Transverse colon (tissue), 4 donors: ENCODE measurements at regions not wholly inside any gene's neighbourhood (a gene's known extent, or its start where the extent isn't known, plus 50 kb on each side); places are given as distances from the start of the nearest gene placed in this dataset.

ENCODE experiments used
- DNase-seq: peaks from one replicate; pipeline ENCODE4 v3.0.0-alpha.2; 2019
- H3K27ac ChIP-seq, 4 donors: fragments of 200-600 bp; sonication (generic); 2 replicates each; pipeline ENCODE4 v1.5.1; 2016 to 2018; ENCODE audit warnings: inconsistent platforms in 4 of 4
- H3K27me3 ChIP-seq: fragments of 200-600 bp; sonication (generic); 2 replicates; pipeline ENCODE4 v1.5.1; 2017; ENCODE audit warnings: inconsistent platforms
- H3K36me3 ChIP-seq, 4 donors: fragments of 200-600 bp; sonication (generic); 2 replicates each; pipeline ENCODE4 v1.5.1; 2017 to 2019; ENCODE audit warnings: inconsistent platforms in 4 of 4
- H3K4me1 ChIP-seq, 4 donors: fragments of 200-600 bp; sonication (generic); 2 replicates each; pipeline ENCODE4 v1.5.1; 2017 to 2020; ENCODE audit warnings: inconsistent platforms in 4 of 4
- H3K4me3 ChIP-seq, 4 donors: fragments of 200-600 bp; sonication (generic); 1 replicate in 1 of 4; 2 replicates in 3 of 4; pipeline versions ENCODE4 v1.5.1 to v1.6.1; 2017 to 2019; ENCODE audit warnings: inconsistent platforms in 4 of 4
- H3K9me3 ChIP-seq, 2 donors: fragments of 200-600 bp; sonication (generic); 2 replicates each; pipeline ENCODE4 v1.5.1; 2017 to 2019; ENCODE audit warnings: inconsistent platforms in 2 of 2
- EP300 ChIP-seq: sonication (generic); formaldehyde crosslinking; IDR thresholded peaks from one replicate; pipeline ENCODE4 v1.6.1; 2017; ENCODE audit warnings: antibody characterized with exemption, low read depth
- POLR2A ChIP-seq: fragments of 450-650 bp; IDR thresholded peaks from one replicate; pipeline ENCODE4 v1.6.1; 2016; ENCODE audit warnings: antibody characterized with exemption, mild to moderate bottlenecking, moderate library complexity
- POLR2AphosphoS5 ChIP-seq, 3 donors: sonication (generic); formaldehyde crosslinking; IDR thresholded peaks; one replicate each; pipeline ENCODE4 v1.6.1; 2016; ENCODE audit warnings: antibody characterized with exemption in 3 of 3
- WGBS, 2 donors: methylation state at CpG; one replicate each; pipeline ENCODE4 v1.1.5; 2018; ENCODE audit warnings: low coverage in 1 of 2; 5-methylcytosine and 5-hydroxymethylcytosine counted together
- in situ Hi-C, 4 donors: fragments of 200-750 bp; cut with MboI; loops; one replicate each; pipeline versions ENCODE4 v1.15.0 to v1.15.1; 2017; ENCODE audit warnings: low sequenced_read_pairs in 3 of 4, low pct_ligation_motif_present in 1 of 4, low pct_unique_long_range_greater_than_20kb in 1 of 4
- intact Hi-C: fragments of 100-400 bp; cut with DNase I; formaldehyde crosslinking; loops from one replicate; pipeline ENCODE4 v1.15.1; 2023; ENCODE audit warnings: low total_unique reads
- TF ChIP-seq, protein P1 (sequence below), 5 experiments: fragments of 200-600 bp in 3 of 5; fragments of 450-650 bp in 2 of 5; sonication (generic) in 3 of 5; IDR thresholded peaks; 1 replicate in 2 of 5; 2 replicates in 3 of 5; pipeline ENCODE4 v1.5.1; 2016 to 2017; ENCODE audit warnings: antibody characterized with exemption in 5 of 5, inconsistent platforms in 3 of 5, mild to moderate bottlenecking in 2 of 5, moderate library complexity in 1 of 5

- in situ Hi-C loops, result no loop called here
- WGBS, 2 donors, result 72 to 82% methylated on average over 4 of the region's 4 CpGs
These were observed 1115.5 kb downstream of the TAF11L14 start for GRCh38 chr5:18749763-18750162.

GRCh38 chr5:18752317-18752716, 1118.1 kb downstream of the TAF11L14 start:
- Histone ChIP-seq H3K36me3 (no peaks in the 10 kb centered on the region), H3K4me3 (no peak overlapping the region), H3K27ac (no peak overlapping the region), H3K9me3 (no peaks in the 10 kb centered on the region), H3K27me3 (no peaks in the 10 kb centered on the region), H3K4me1 (no peaks in the 10 kb centered on the region)
- WGBS, 2 donors, result 64 to 65% methylated on average over 1 of the region's 1 CpG
- intact Hi-C loops, result no loop called here
- no peak for TF ChIP-seq EP300
- TF ChIP-seq, protein P1, sequence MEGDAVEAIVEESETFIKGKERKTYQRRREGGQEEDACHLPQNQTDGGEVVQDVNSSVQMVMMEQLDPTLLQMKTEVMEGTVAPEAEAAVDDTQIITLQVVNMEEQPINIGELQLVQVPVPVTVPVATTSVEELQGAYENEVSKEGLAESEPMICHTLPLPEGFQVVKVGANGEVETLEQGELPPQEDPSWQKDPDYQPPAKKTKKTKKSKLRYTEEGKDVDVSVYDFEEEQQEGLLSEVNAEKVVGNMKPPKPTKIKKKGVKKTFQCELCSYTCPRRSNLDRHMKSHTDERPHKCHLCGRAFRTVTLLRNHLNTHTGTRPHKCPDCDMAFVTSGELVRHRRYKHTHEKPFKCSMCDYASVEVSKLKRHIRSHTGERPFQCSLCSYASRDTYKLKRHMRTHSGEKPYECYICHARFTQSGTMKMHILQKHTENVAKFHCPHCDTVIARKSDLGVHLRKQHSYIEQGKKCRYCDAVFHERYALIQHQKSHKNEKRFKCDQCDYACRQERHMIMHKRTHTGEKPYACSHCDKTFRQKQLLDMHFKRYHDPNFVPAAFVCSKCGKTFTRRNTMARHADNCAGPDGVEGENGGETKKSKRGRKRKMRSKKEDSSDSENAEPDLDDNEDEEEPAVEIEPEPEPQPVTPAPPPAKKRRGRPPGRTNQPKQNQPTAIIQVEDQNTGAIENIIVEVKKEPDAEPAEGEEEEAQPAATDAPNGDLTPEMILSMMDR (IDR thresholded peaks at IDR 0.05), result no peak
- TF ChIP-seq POLR2A, result no peak
- no peak for TF ChIP-seq POLR2AphosphoS5 (IDR thresholded peaks at IDR 0.05)
- in situ Hi-C loops, result no loop called here
- DNase-seq, result no peak

More at GRCh38 chr5:18749763-18750162, 1115.5 kb downstream of the TAF11L14 start:
- peaks cover 0 to 7% (median 0%) of the 10 kb centered on the region in 4 donors for H3K4me1 ChIP-seq
- no peaks in the 10 kb centered on the region for H3K27me3 ChIP-seq
- H3K9me3 ChIP-seq, result no peaks in the 10 kb centered on the region
- H3K36me3 ChIP-seq, result no peaks in the 10 kb centered on the region
- TF ChIP-seq POLR2AphosphoS5 (IDR thresholded peaks at IDR 0.05) (no peak), EP300 (no peak), POLR2A (no peak)
- TF ChIP-seq, protein P1 (IDR thresholded peaks at IDR 0.05), result no peak
- H3K4me3 ChIP-seq, result no peak overlapping the region
- DNase-seq, result no peak
- intact Hi-C loops, result no loop called here
- H3K27ac ChIP-seq, result no peak overlapping the region

GRCh38 chr5:18754201-18754600, 1119.9 kb downstream of the TAF11L14 start:
- Histone ChIP-seq H3K36me3 (no peaks in the 10 kb centered on the region), H3K27me3 (no peaks in the 10 kb centered on the region), H3K27ac (no peak overlapping the region), H3K9me3 (no peaks in the 10 kb centered on the region), H3K4me3 (no peak overlapping the region), H3K4me1 (no peaks in the 10 kb centered on the region)
- 90 to 100% methylated on average over 2 to 3 of the region's 3 CpGs for WGBS, 2 donors
- in situ Hi-C loops, result no loop called here
- TF ChIP-seq POLR2A, result no peak
- TF ChIP-seq, protein P1 (IDR thresholded peaks at IDR 0.05), result no peak
- TF ChIP-seq EP300, result no peak
- no peak for TF ChIP-seq POLR2AphosphoS5 (IDR thresholded peaks at IDR 0.05)
- intact Hi-C loops, result no loop called here
- DNase-seq, result no peak

DNA sequence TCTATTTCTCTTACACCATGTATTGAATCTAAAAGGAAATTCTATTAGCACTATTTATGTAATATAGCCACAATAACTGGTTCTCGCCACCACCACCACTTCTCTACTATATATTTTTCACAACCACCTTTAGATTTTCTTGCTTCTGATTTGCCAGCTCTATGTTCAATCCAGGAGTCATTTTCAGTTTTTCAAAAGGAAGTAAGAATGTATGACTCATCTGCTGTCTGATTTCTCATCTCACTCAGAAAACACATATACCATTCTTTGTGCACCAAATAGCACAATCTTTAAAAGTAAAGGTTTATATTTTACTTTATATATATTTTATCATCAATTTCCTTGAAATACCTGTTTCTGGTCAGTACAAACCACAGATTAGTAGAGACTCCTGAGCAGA, 1127.5 kb downstream of the TAF11L14 start:
- intact Hi-C loops, result no loop called here
- no peak for TF ChIP-seq EP300
- Histone ChIP-seq H3K27me3 (no peaks in the 10 kb centered on the region), H3K4me3 (no peak overlapping the region), H3K36me3 (no peaks in the 10 kb centered on the region), H3K27ac (no peak overlapping the region), H3K9me3 (no peaks in the 10 kb centered on the region), H3K4me1 (no peaks in the 10 kb centered on the region)
- DNase-seq, result no peak
- in situ Hi-C loops, result no loop called here
- 62 to 74% methylated on average over 1 of the region's 1 CpG for WGBS, 2 donors

DNA sequence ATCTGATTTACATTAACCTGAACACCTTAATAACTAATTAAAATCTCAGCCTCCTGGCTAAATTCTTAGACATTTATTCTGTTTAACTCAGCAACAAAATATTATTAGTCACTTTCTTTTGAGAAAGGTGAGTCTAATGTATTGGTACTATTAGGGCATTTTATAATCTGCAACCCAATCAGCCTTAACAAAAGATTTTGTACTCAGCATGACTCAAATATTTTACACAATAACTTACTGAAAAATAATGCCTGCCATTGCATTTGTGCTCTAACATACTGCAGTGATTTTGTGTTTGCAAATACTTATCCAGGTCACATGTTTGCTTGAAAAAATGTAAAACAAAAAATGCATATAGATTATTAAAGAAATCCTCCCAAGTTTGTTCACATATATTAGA, 1129.9 kb downstream of the TAF11L14 start:
- Histone ChIP-seq H3K4me1 (no peaks in the 10 kb centered on the region), H3K27me3 (no peaks in the 10 kb centered on the region), H3K27ac (no peak overlapping the region), H3K4me3 (no peak overlapping the region), H3K36me3 (no peaks in the 10 kb centered on the region), H3K9me3 (no peaks in the 10 kb centered on the region)
- intact Hi-C loops (no loop called here), in situ Hi-C loops (no loop called here)
- DNase-seq, result no peak
- no peak for TF ChIP-seq POLR2A
- no peak for TF ChIP-seq POLR2AphosphoS5 (IDR thresholded peaks at IDR 0.05)
- no peak for TF ChIP-seq EP300
- TF ChIP-seq, protein P1 (IDR thresholded peaks at IDR 0.05), result no peak
